GM10266 (cell line): ENCODE measurements at regions not wholly inside any gene's neighbourhood (a gene's known extent, or its start where the extent isn't known, plus 50 kb on each side); places are given as distances from the start of the nearest gene placed in this dataset.

Experiments used
- DNase-seq: peaks from one replicate; pipeline ENCODE4 v3.0.0; 2012; ENCODE audit errors: extremely low spot score
- CTCF ChIP-seq: IDR thresholded peaks from 2 replicates; pipeline ENCODE4 v1.5.1; 2012; ENCODE audit warnings: mild to moderate bottlenecking, low read depth; ENCODE audit not compliant: control insufficient read depth, insufficient read depth; ENCODE audit errors: missing control alignments

- DNase-seq: no peak
- TF ChIP-seq CTCF: no peak
Measured at GRCh38 chr13:68050761-68051160, 820.6 kb upstream of the PCDH9 start.

GRCh38 chr13:68048802-68049359 is 818.7 kb upstream of the PCDH9 start:
- no peak for DNase-seq
- TF ChIP-seq CTCF: no peak

- no peak for TF ChIP-seq CTCF
Measured at GRCh38 chr13:68047889-68048288, 817.8 kb upstream of the PCDH9 start.

GRCh38 chr13:68046903-68047302 is 816.8 kb upstream of the PCDH9 start:
- no peak for TF ChIP-seq CTCF
- DNase-seq: no peak

More at GRCh38 chr13:68047889-68048288, 817.8 kb upstream of the PCDH9 start:
- DNase-seq: no peak

GRCh38 chr13:68030152-68030809 is 800.1 kb upstream of the PCDH9 start:
- TF ChIP-seq CTCF: no peak
- no peak for DNase-seq

GRCh38 chr13:68028701-68029100 is 798.6 kb upstream of the PCDH9 start:
- TF ChIP-seq CTCF: no peak
- no peak for DNase-seq

GRCh38 chr13:68027306-68027705 is 797.2 kb upstream of the PCDH9 start:
- no peak for DNase-seq
- no peak for TF ChIP-seq CTCF
